ENCODE measurements at regions not wholly inside any gene's neighbourhood (a gene's known extent, or its start where the extent isn't known, plus 50 kb on each side); places are given as distances from the start of the nearest gene placed in this dataset.

DNA sequence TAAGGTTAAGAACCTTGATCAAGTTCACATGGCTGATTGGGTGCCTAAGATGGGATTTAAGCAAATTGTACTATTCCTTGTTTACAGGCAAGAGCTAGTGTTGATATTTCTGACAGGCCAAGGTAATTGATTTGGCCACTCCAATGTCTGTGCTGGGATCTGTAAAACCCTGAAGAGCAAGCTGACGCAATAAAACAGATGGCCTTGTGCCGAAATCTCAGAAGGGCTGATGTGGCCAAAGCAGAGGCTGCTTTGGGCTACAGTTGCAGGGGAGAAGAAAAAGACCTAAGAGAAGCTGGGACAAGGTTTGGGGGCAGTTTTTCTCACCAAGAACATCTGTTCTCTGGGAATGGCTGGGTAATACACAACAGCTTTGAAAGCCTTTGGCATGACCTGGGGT lies 463.2 kb upstream of the ZNF608 start:
- TF ChIP-seq, protein P1, sequence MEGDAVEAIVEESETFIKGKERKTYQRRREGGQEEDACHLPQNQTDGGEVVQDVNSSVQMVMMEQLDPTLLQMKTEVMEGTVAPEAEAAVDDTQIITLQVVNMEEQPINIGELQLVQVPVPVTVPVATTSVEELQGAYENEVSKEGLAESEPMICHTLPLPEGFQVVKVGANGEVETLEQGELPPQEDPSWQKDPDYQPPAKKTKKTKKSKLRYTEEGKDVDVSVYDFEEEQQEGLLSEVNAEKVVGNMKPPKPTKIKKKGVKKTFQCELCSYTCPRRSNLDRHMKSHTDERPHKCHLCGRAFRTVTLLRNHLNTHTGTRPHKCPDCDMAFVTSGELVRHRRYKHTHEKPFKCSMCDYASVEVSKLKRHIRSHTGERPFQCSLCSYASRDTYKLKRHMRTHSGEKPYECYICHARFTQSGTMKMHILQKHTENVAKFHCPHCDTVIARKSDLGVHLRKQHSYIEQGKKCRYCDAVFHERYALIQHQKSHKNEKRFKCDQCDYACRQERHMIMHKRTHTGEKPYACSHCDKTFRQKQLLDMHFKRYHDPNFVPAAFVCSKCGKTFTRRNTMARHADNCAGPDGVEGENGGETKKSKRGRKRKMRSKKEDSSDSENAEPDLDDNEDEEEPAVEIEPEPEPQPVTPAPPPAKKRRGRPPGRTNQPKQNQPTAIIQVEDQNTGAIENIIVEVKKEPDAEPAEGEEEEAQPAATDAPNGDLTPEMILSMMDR (IDR thresholded peaks at IDR 0.05): no peak
- TF ChIP-seq POLR2A (IDR thresholded peaks at IDR 0.05) (no peak), EP300 (IDR thresholded peaks at IDR 0.05) (no peak)

All from tibial nerve (tissue), 4 donors.